Neural cell (in vitro differentiated cells): ENCODE measurements at regions not wholly inside any gene's neighbourhood (a gene's known extent, or its start where the extent isn't known, plus 50 kb on each side); places are given as distances from the start of the nearest gene placed in this dataset.

Experiments used
- H2AFZ ChIP-seq: fragments of 200-600, 300-800 bp; sonication (generic), shearing (Covaris generic); 2 replicates; pipeline ENCODE4 v1.6.0; 2014; ENCODE audit warnings: low read depth, mild to moderate bottlenecking, antibody characterized with exemption, low read length, moderate library complexity
- H3F3A ChIP-seq: fragments of 200-600 bp; shearing (Covaris generic); 2 replicates; pipeline ENCODE4 v1.6.1; 2016; ENCODE audit warnings: mild to moderate bottlenecking, moderate library complexity, mixed read lengths, antibody characterized with exemption, low read length; ENCODE audit not compliant: insufficient read depth, poor library complexity, severe bottlenecking
- H3K27ac ChIP-seq: fragments of 200-600, 300-800 bp; sonication (generic), shearing (Covaris generic); 2 replicates; pipeline ENCODE4 v1.5.1; 2014; ENCODE audit warnings: mild to moderate bottlenecking, low read length, moderate library complexity
- H3K27me3 ChIP-seq: fragments of 300-800, 200-600 bp; sonication (generic), shearing (Covaris generic); 2 replicates; pipeline ENCODE4 v1.6.0; 2014; ENCODE audit warnings: mild to moderate bottlenecking, low read depth, low read length, moderate library complexity; ENCODE audit not compliant: insufficient read depth
- H3K36me3 ChIP-seq: fragments of 300-800, 200-600 bp; sonication (generic), shearing (Covaris generic); 2 replicates; pipeline ENCODE4 v1.5.1; 2014; ENCODE audit warnings: mild to moderate bottlenecking, antibody characterized with exemption, low read length, moderate library complexity; ENCODE audit not compliant: insufficient read depth
- H3K4me2 ChIP-seq: fragments of 300-800, 200-600 bp; sonication (generic), shearing (Covaris generic); 2 replicates; pipeline ENCODE4 v1.6.0; 2014; ENCODE audit warnings: mild to moderate bottlenecking, low read length
- H3K4me3 ChIP-seq: fragments of 300-800, 200-600 bp; sonication (generic), shearing (Covaris generic); 2 replicates; pipeline ENCODE4 v1.5.1; 2014; ENCODE audit warnings: mild to moderate bottlenecking, low read length, moderate library complexity
- H3K79me2 ChIP-seq: fragments of 200-600 bp; shearing (Covaris generic); replicated peaks from 2 replicates; pipeline ENCODE4 v1.6.0; 2014; ENCODE audit warnings: mild to moderate bottlenecking, low read length, moderate library complexity; ENCODE audit not compliant: insufficient read depth
- H3K9ac ChIP-seq: fragments of 300-800, 200-600 bp; sonication (generic), shearing (Covaris generic); 2 replicates; pipeline ENCODE4 v1.6.1; 2016; ENCODE audit warnings: mild to moderate bottlenecking, low read length, mixed read lengths
- H3K9me2 ChIP-seq: fragments of 200-600 bp; shearing (Covaris generic); 2 replicates; pipeline ENCODE4 v1.6.1; 2016; ENCODE audit warnings: mild to moderate bottlenecking, low read length, mixed read lengths; ENCODE audit not compliant: insufficient read depth
- H3K9me3 ChIP-seq: fragments of 200-600, 300-800 bp; sonication (generic), shearing (Covaris generic); 2 replicates; pipeline ENCODE4 v1.6.1; 2016; ENCODE audit warnings: mild to moderate bottlenecking, mixed run types, low read length, moderate library complexity, mixed read lengths
- H4K20me1 ChIP-seq: fragments of 200-600 bp; shearing (Covaris generic); 2 replicates; pipeline ENCODE4 v1.6.1; 2016; ENCODE audit warnings: mild to moderate bottlenecking, mixed run types; ENCODE audit not compliant: insufficient read depth
- EP300 ChIP-seq: fragments of 450-650 bp; conservative IDR thresholded peaks from 2 replicates; pipeline ENCODE4 v1.6.1; 2014; ENCODE audit warnings: antibody characterized with exemption, mild to moderate bottlenecking, moderate library complexity; ENCODE audit not compliant: poor library complexity, severe bottlenecking
- EZH2 ChIP-seq: fragments of 200-600, 300-800 bp; shearing (Covaris generic), sonication (generic); IDR thresholded peaks from 2 replicates; pipeline ENCODE4 v1.6.1; 2014; ENCODE audit warnings: antibody characterized with exemption, low read length, borderline replicate concordance, mild to moderate bottlenecking; ENCODE audit not compliant: insufficient read depth, poor library complexity, severe bottlenecking
- MXI1 ChIP-seq: fragments of 450-650 bp; conservative IDR thresholded peaks from 2 replicates; pipeline ENCODE4 v1.6.1; 2014; ENCODE audit warnings: antibody characterized with exemption, mild to moderate bottlenecking; ENCODE audit not compliant: poor library complexity, severe bottlenecking
- POLR2AphosphoS5 ChIP-seq: IDR thresholded peaks from 2 replicates; pipeline ENCODE4 v1.6.1; 2012
- RAD21 ChIP-seq: fragments of 450-650 bp; conservative IDR thresholded peaks from 2 replicates; pipeline ENCODE4 v1.6.1; 2014; ENCODE audit warnings: antibody characterized with exemption, mild to moderate bottlenecking, moderate library complexity
- SMC3 ChIP-seq: fragments of 450-650 bp; conservative IDR thresholded peaks from 2 replicates; pipeline ENCODE4 v1.6.1; 2014; ENCODE audit warnings: antibody characterized with exemption, mild to moderate bottlenecking, moderate library complexity; ENCODE audit not compliant: poor library complexity
- TAF1 ChIP-seq: IDR thresholded peaks from 2 replicates; pipeline ENCODE4 v1.6.1; 2012; ENCODE audit warnings: low read depth
- TF ChIP-seq, protein P1 (sequence below): fragments of 450-650 bp; IDR thresholded peaks from 2 replicates; pipeline ENCODE4 v1.5.1; 2014; ENCODE audit warnings: antibody characterized with exemption, mild to moderate bottlenecking, moderate library complexity; ENCODE audit not compliant: poor library complexity, severe bottlenecking
- TF ChIP-seq, protein P2 (sequence below): IDR thresholded peaks from 2 replicates; pipeline ENCODE4 v1.6.1; 2012; ENCODE audit warnings: borderline replicate concordance

DNA sequence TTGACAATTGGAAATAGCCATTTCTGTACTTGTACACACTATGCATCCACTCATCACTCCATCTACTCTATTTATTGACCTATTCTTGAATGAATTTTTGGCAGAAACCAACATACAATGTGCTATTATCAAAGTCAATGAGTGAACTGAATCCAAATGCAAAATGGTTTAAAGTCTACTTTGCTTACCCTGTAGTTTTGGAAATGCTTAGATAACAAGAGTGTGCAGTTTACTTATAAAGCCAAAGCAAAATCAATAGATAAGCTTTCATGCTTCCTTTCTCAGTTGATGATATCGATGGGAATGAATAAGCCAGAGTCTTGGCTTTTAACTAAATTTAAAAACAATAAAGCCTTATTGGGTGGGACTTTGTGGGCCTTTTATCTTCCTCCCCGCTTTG, 58.9 kb upstream of the SPANXB1 start:
- H3K4me3 ChIP-seq = no peak overlapping the region
- H3K9ac ChIP-seq = no peak overlapping the region
- TF ChIP-seq POLR2AphosphoS5 (no peak), MXI1 (no peak), RAD21 (no peak), SMC3 (no peak), EP300 (no peak), EZH2 (no peak), TAF1 (no peak)
- TF ChIP-seq, protein P1, sequence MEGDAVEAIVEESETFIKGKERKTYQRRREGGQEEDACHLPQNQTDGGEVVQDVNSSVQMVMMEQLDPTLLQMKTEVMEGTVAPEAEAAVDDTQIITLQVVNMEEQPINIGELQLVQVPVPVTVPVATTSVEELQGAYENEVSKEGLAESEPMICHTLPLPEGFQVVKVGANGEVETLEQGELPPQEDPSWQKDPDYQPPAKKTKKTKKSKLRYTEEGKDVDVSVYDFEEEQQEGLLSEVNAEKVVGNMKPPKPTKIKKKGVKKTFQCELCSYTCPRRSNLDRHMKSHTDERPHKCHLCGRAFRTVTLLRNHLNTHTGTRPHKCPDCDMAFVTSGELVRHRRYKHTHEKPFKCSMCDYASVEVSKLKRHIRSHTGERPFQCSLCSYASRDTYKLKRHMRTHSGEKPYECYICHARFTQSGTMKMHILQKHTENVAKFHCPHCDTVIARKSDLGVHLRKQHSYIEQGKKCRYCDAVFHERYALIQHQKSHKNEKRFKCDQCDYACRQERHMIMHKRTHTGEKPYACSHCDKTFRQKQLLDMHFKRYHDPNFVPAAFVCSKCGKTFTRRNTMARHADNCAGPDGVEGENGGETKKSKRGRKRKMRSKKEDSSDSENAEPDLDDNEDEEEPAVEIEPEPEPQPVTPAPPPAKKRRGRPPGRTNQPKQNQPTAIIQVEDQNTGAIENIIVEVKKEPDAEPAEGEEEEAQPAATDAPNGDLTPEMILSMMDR = no peak
- TF ChIP-seq, protein P2, sequence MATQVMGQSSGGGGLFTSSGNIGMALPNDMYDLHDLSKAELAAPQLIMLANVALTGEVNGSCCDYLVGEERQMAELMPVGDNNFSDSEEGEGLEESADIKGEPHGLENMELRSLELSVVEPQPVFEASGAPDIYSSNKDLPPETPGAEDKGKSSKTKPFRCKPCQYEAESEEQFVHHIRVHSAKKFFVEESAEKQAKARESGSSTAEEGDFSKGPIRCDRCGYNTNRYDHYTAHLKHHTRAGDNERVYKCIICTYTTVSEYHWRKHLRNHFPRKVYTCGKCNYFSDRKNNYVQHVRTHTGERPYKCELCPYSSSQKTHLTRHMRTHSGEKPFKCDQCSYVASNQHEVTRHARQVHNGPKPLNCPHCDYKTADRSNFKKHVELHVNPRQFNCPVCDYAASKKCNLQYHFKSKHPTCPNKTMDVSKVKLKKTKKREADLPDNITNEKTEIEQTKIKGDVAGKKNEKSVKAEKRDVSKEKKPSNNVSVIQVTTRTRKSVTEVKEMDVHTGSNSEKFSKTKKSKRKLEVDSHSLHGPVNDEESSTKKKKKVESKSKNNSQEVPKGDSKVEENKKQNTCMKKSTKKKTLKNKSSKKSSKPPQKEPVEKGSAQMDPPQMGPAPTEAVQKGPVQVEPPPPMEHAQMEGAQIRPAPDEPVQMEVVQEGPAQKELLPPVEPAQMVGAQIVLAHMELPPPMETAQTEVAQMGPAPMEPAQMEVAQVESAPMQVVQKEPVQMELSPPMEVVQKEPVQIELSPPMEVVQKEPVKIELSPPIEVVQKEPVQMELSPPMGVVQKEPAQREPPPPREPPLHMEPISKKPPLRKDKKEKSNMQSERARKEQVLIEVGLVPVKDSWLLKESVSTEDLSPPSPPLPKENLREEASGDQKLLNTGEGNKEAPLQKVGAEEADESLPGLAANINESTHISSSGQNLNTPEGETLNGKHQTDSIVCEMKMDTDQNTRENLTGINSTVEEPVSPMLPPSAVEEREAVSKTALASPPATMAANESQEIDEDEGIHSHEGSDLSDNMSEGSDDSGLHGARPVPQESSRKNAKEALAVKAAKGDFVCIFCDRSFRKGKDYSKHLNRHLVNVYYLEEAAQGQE = no peak
- H3K27me3 ChIP-seq = no peaks in the 10 kb centered on the region
- no peak overlapping the region for H2AFZ ChIP-seq
- no peaks in the 10 kb centered on the region for H3K9me2 ChIP-seq
- no peak overlapping the region for H3K27ac ChIP-seq
- no peaks in the 10 kb centered on the region for H3K9me3 ChIP-seq
- H3K36me3 ChIP-seq = no peaks in the 10 kb centered on the region
- H3F3A ChIP-seq = no peaks in the 10 kb centered on the region
- H3K79me2 ChIP-seq = no peaks in the 10 kb centered on the region
- H3K4me2 ChIP-seq = no peak overlapping the region
- H4K20me1 ChIP-seq = no peaks in the 10 kb centered on the region

DNA sequence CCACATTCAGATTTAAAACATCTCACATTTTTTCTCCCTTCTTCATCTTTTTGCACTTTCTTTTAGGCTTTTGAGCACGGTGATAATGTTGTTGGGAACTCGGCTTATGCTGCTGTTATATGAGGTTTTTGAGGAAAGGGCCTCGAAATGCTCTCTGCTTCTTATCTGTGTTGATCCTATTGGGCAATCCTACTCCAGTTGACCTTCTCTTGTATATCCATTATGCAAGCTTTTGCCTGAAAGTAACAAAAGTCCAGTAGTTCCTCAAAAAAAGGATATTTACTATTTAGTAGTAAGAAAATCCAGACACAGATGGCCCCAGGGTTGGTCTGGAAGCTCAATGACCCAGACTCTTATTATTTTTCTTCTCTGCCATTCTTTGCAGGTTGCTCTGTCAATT, 57.7 kb upstream of the SPANXB1 start:
- H3K27ac ChIP-seq = no peak overlapping the region
- H3K9me2 ChIP-seq = no peaks in the 10 kb centered on the region
- no peak overlapping the region for H3K9ac ChIP-seq
- no peak for TF ChIP-seq EP300
- TF ChIP-seq, protein P1 = no peak
- TF ChIP-seq MXI1 = no peak
- TF ChIP-seq POLR2AphosphoS5 = no peak
- TF ChIP-seq RAD21 = no peak
- TF ChIP-seq, protein P2 = no peak
- no peak for TF ChIP-seq SMC3
- TF ChIP-seq EZH2 = no peak
- TF ChIP-seq TAF1 = no peak
- no peaks in the 10 kb centered on the region for H3K27me3 ChIP-seq
- no peaks in the 10 kb centered on the region for H3K79me2 ChIP-seq
- no peak overlapping the region for H3K4me3 ChIP-seq
- H3K4me2 ChIP-seq = no peak overlapping the region
- H3F3A ChIP-seq = no peaks in the 10 kb centered on the region
- no peaks in the 10 kb centered on the region for H4K20me1 ChIP-seq
- H3K36me3 ChIP-seq = no peaks in the 10 kb centered on the region
- H3K9me3 ChIP-seq = no peaks in the 10 kb centered on the region
- no peak overlapping the region for H2AFZ ChIP-seq
